HEK293 (cell line): ENCODE measurements at regions not wholly inside any gene's neighbourhood (a gene's known extent, or its start where the extent isn't known, plus 50 kb on each side); places are given as distances from the start of the nearest gene placed in this dataset.
A peak's percentile ranks its signal among the peaks of the same experiment; 100 is the strongest.

ENCODE experiments used
- CTCF ChIA-PET: fragments of 350-600 bp; formaldehyde crosslinking; extraction: SDS; loops from one replicate; lab custom pipeline; 2021; ENCODE audit warnings: antibody characterized with exemption; lab: Yijun Ruan, JAX
- POLR2A ChIA-PET: fragments of 300-600 bp; formaldehyde crosslinking; extraction: SDS; loops from one replicate; lab custom pipeline; 2020; ENCODE audit warnings: antibody characterized with exemption, inconsistent platforms; lab: Yijun Ruan, JAX
- H3K27ac ChIP-seq: fragments of 200-500 bp; sonication (Bioruptor generic); 2 replicates; pipeline ENCODE4 v1.5.1; 2014; ENCODE audit warnings: low read depth, low read length, control low read depth, inconsistent platforms; ENCODE audit errors: extremely low read depth
- H3K36me3 ChIP-seq, 2 experiments: fragments of 200-500 bp in 1 of 2; sonication (Bioruptor generic) in 1 of 2; 1 replicate in 1 of 2; 2 replicates in 1 of 2; pipeline ENCODE4 v1.5.1; 2014 to 2017; ENCODE audit warnings: inconsistent platforms in 2 of 2, low read length in 2 of 2; ENCODE audit not compliant: control insufficient read depth in 2 of 2, insufficient read depth in 1 of 2
- H3K4me1 ChIP-seq: fragments of 200-500 bp; sonication (Bioruptor generic); 2 replicates; pipeline ENCODE4 v1.5.1; 2014; ENCODE audit warnings: mild to moderate bottlenecking, low read length, inconsistent platforms; ENCODE audit not compliant: control insufficient read depth, insufficient read depth
- H3K4me3 ChIP-seq: 2 replicates; pipeline ENCODE4 v1.5.1; 2011; ENCODE audit warnings: low read depth, mild to moderate bottlenecking, control low read depth, low read length, moderate library complexity
- H3K9me3 ChIP-seq: fragments of 200-500 bp; sonication (Bioruptor generic); 2 replicates; pipeline ENCODE4 v1.5.1; 2014; ENCODE audit warnings: low read depth, low read length, inconsistent platforms; ENCODE audit not compliant: control insufficient read depth, insufficient read depth
- AEBP2 ChIP-seq: fragments of 450-650 bp; formaldehyde crosslinking; IDR thresholded peaks from 2 replicates; pipeline ENCODE4 v1.5.1; 2016; ENCODE audit warnings: missing biosample characterization, missing genetic modification characterization, borderline replicate concordance
- GLIS2 ChIP-seq: fragments of 450-650 bp; formaldehyde crosslinking; IDR thresholded peaks from 2 replicates; pipeline ENCODE4 v1.5.1; 2016; ENCODE audit warnings: missing biosample characterization, missing genetic modification characterization
- PRDM1 ChIP-seq: fragments of 450-650 bp; formaldehyde crosslinking; IDR thresholded peaks from 2 replicates; pipeline ENCODE4; 2016; ENCODE audit warnings: missing biosample characterization, missing genetic modification characterization
- SCRT2 ChIP-seq: fragments of 450-650 bp; formaldehyde crosslinking; IDR thresholded peaks from 2 replicates; pipeline ENCODE4 v1.5.1; 2016; ENCODE audit warnings: missing biosample characterization, missing genetic modification characterization
- TCF7L2 ChIP-seq: IDR thresholded peaks from 2 replicates; pipeline ENCODE4 v1.6.1; 2011; ENCODE audit warnings: low read depth, mild to moderate bottlenecking, inconsistent platforms, low read length, moderate library complexity, borderline replicate concordance
- ZFP37 ChIP-seq: fragments of 450-650 bp; formaldehyde crosslinking; IDR thresholded peaks from 2 replicates; pipeline ENCODE4 v1.5.1; 2016; ENCODE audit warnings: missing biosample characterization, missing genetic modification characterization
- ZFP69B ChIP-seq: fragments of 450-650 bp; formaldehyde crosslinking; IDR thresholded peaks from 2 replicates; pipeline ENCODE4 v1.5.1; 2016; ENCODE audit warnings: missing biosample characterization, missing genetic modification characterization
- ZNF10 ChIP-seq: fragments of 450-650 bp; formaldehyde crosslinking; IDR thresholded peaks from 2 replicates; pipeline ENCODE4 v1.5.1; 2017; ENCODE audit warnings: missing biosample characterization, missing genetic modification characterization
- ZNF341 ChIP-seq: fragments of 450-650 bp; formaldehyde crosslinking; IDR thresholded peaks from 2 replicates; pipeline ENCODE4; 2016; ENCODE audit warnings: low read depth, missing biosample characterization, missing genetic modification characterization
- ZNF350 ChIP-seq: fragments of 450-650 bp; formaldehyde crosslinking; IDR thresholded peaks from 2 replicates; pipeline ENCODE4 v1.5.0; 2017; ENCODE audit warnings: missing biosample characterization, mild to moderate bottlenecking, missing genetic modification characterization
- ZNF394 ChIP-seq: fragments of 450-650 bp; formaldehyde crosslinking; IDR thresholded peaks from 2 replicates; pipeline ENCODE4 v1.5.1; 2016; ENCODE audit warnings: missing biosample characterization, missing genetic modification characterization, mild to moderate bottlenecking, moderate library complexity, borderline replicate concordance
- ZNF416 ChIP-seq: fragments of 450-650 bp; formaldehyde crosslinking; IDR thresholded peaks from 2 replicates; pipeline ENCODE4 v1.5.1; 2016; ENCODE audit warnings: missing biosample characterization, missing genetic modification characterization
- ZNF473 ChIP-seq: fragments of 450-650 bp; formaldehyde crosslinking; IDR thresholded peaks from 2 replicates; pipeline ENCODE4 v1.5.1; 2017; ENCODE audit warnings: missing biosample characterization, missing genetic modification characterization
- ZNF48 ChIP-seq: fragments of 450-650 bp; formaldehyde crosslinking; IDR thresholded peaks from 2 replicates; pipeline ENCODE4 v1.5.1; 2016; ENCODE audit warnings: missing biosample characterization, missing genetic modification characterization
- ZNF530 ChIP-seq: fragments of 450-650 bp; formaldehyde crosslinking; IDR thresholded peaks from 2 replicates; pipeline ENCODE4 v1.5.1; 2016; ENCODE audit warnings: low read depth, missing biosample characterization, missing genetic modification characterization
- ZNF560 ChIP-seq: fragments of 450-650 bp; formaldehyde crosslinking; IDR thresholded peaks from 2 replicates; pipeline ENCODE4 v1.5.1; 2017; ENCODE audit warnings: missing biosample characterization, missing genetic modification characterization, borderline replicate concordance
- ZNF629 ChIP-seq: fragments of 450-650 bp; formaldehyde crosslinking; IDR thresholded peaks from 2 replicates; pipeline ENCODE4 v1.5.1; 2017; ENCODE audit warnings: missing biosample characterization, missing genetic modification characterization
- ZNF707 ChIP-seq: fragments of 450-650 bp; formaldehyde crosslinking; IDR thresholded peaks from 2 replicates; pipeline ENCODE4 v1.5.1; 2016; ENCODE audit warnings: missing biosample characterization, missing genetic modification characterization
- ZNF843 ChIP-seq: fragments of 450-650 bp; formaldehyde crosslinking; IDR thresholded peaks from 2 replicates; pipeline ENCODE4 v1.5.1; 2016; ENCODE audit warnings: missing biosample characterization, missing genetic modification characterization
- ZSCAN5A ChIP-seq: fragments of 450-650 bp; formaldehyde crosslinking; IDR thresholded peaks from 2 replicates; pipeline ENCODE4 v1.5.1; 2016; ENCODE audit warnings: missing biosample characterization, missing genetic modification characterization

- no peak for TF ChIP-seq ZSCAN5A (tag by site-specific recombination)
- no peak for TF ChIP-seq TCF7L2
- TF ChIP-seq ZNF341 (tag by site-specific recombination) = no peak
- TF ChIP-seq ZNF560 (tag by site-specific recombination) = no peak
- TF ChIP-seq AEBP2 = no peak
- TF ChIP-seq ZNF843 (tag by site-specific recombination) = no peak
- TF ChIP-seq ZNF530 (tag by site-specific recombination) = no peak
- no peak for TF ChIP-seq GLIS2
- no peak for TF ChIP-seq ZFP69B (tag by site-specific recombination)
- no peak for TF ChIP-seq ZNF10 (tag by site-specific recombination)
Measured at GRCh38 chr11:31913985-31914384, 102.9 kb upstream of the PAX6 start (continued).

- ChIA-PET POLR2A (no interaction called here), CTCF (no interaction called here)
- Histone ChIP-seq H3K9me3 (no peaks in the 10 kb centered on the region), H3K27ac (no peak overlapping the region), H3K4me3 (no peak overlapping the region), H3K36me3 (no peaks in the 10 kb centered on the region), H3K4me1 (no peaks in the 10 kb centered on the region)
- TF ChIP-seq ZNF394 (tag by site-specific recombination) (no peak), ZNF707 (tag by site-specific recombination) (no peak), ZNF629 (tag by site-specific recombination) (no peak), ZNF48 (tag by site-specific recombination) (no peak), ZNF530 (tag by site-specific recombination) (no peak), SCRT2 (tag by site-specific recombination) (no peak), ZNF473 (tag by site-specific recombination) (no peak), ZFP37 (tag by site-specific recombination) (no peak)
Measured at GRCh38 chr11:31912808-31913207, 101.7 kb upstream of the PAX6 start.

GRCh38 chr11:31910950-31911576, 99.9 kb upstream of the PAX6 start:
- H3K9me3 ChIP-seq = no peaks in the 10 kb centered on the region
- TF ChIP-seq ZNF416 (tag by site-specific recombination) (no peak), ZNF530 (tag by site-specific recombination) (0 out of 2 replicates have a peak, but pooled peaks have one; percentile 59), PRDM1 (peak; percentile 97), ZNF350 (tag by site-specific recombination) (no peak)
- no peaks in the 10 kb centered on the region for H3K4me1 ChIP-seq
- H3K27ac ChIP-seq = no peak overlapping the region
- no peaks in the 10 kb centered on the region for H3K36me3 ChIP-seq
- ChIA-PET POLR2A (no interaction called here), CTCF (no interaction called here)
- no peak overlapping the region for H3K4me3 ChIP-seq
